Bronchial epithelial cell (primary cell): ENCODE measurements at regions not wholly inside any gene's neighbourhood (a gene's known extent, or its start where the extent isn't known, plus 50 kb on each side); places are given as distances from the start of the nearest gene placed in this dataset.

Experiments used
- DNase-seq: peaks from one replicate; pipeline ENCODE4 v3.0.0-alpha.2; 2010; ENCODE audit warnings: low read depth
- FAIRE-seq: peaks from 2 replicates; lab custom pipeline; 2011; peaks lifted over from hg19 to GRCh38; lab: Jason Lieb, UNC
- H3K27me3 ChIP-seq: 2 replicates; pipeline ENCODE4 v1.5.1; 2011; ENCODE audit warnings: low read length; ENCODE audit not compliant: control insufficient read depth, insufficient read depth
- H3K36me3 ChIP-seq: 2 replicates; pipeline ENCODE4 v1.5.1; 2011; ENCODE audit warnings: low read length; ENCODE audit not compliant: control insufficient read depth, insufficient read depth
- H3K4me3 ChIP-seq: 2 replicates; pipeline ENCODE4 v1.5.1; 2011; ENCODE audit warnings: mild to moderate bottlenecking, low read depth, low read length, control low read depth
- CTCF ChIP-seq: IDR thresholded peaks from 2 replicates; pipeline ENCODE4 v1.5.1; 2011; ENCODE audit warnings: mild to moderate bottlenecking, moderate library complexity, low read length, control low read depth, inconsistent platforms; ENCODE audit not compliant: insufficient read depth, severe bottlenecking

DNA sequence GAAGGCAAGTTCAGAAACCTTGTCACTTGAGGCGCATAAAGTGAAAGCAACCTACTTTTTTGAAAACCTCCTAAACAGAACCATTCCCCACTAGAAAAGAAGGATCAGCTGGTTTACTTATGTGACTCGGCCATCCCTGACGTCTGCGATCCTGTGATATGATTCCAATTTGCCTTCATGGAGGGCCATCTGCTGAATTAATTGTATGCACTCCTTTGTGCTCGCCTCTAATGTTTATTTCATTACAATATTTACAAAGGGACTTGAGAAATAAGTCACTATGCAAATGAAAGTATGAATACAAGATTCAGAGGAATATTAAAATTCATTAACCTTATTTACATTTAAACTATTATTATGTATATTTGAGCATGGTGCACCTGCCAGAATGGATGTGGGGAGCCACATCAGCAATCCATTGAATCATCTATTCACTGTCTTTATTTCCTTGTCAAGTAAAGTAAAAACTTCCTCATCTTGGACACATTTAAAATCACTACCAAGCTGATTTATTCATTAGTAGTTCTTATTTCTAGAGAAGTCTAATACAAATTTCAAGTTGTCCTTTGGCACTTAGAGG is 96.5 kb downstream of the RBM43 start:
- no peak for TF ChIP-seq CTCF
- H3K27me3 ChIP-seq, result no peaks in the 10 kb centered on the region
- H3K36me3 ChIP-seq, result no peaks in the 10 kb centered on the region
- DNase-seq (no peak), FAIRE-seq (no peak)
- H3K4me3 ChIP-seq, result no peak overlapping the region

DNA sequence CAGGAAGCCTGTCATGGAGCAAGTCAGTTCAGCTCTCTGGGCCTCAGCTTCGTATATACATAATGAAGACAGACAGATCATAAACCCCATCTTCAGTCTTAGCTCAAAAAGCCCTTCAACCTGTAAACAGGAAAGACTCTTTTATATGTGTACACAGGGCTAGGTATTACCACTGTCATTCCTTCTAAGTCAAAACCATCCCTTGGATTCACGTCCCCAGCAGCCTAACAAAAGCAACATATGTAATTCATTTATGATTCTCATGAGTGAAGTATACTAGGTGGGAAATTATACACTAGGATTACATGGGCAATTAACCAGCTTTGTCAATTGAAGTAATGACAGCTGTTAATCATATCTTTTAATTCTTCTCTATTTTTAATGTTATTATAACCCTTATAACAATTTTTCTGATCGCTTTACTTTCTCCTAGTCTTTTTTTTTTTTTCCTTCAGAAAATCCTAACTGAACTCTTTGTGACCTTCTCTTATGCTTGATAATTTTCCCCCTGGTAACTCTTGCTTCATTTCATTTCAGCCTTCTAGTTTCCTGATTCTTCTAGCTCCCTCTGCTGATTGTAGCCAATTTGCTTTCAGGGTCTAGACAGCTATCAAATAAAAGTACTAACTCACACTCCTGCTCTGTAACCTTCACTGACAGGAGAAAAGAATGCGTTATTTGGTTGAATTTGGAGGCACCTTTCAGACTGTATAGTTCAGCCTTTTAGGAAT is 99.7 kb downstream of the RBM43 start:
- Histone ChIP-seq H3K27me3 (no peaks in the 10 kb centered on the region), H3K36me3 (no peaks in the 10 kb centered on the region), H3K4me3 (no peak overlapping the region)
- DNase-seq, result peak; percentile 29
- TF ChIP-seq CTCF, result no peak
- FAIRE-seq, result no peak

GRCh38 chr2:151159109-151159662 is 102.5 kb downstream of the RBM43 start:
- Histone ChIP-seq H3K4me3 (no peak overlapping the region), H3K36me3 (no peaks in the 10 kb centered on the region), H3K27me3 (no peaks in the 10 kb centered on the region)
- no peak for FAIRE-seq
- TF ChIP-seq CTCF, result no peak
- no peak for DNase-seq

GRCh38 chr2:151157000-151157735 is 104.5 kb downstream of the RBM43 start:
- H3K27me3 ChIP-seq, result no peaks in the 10 kb centered on the region
- FAIRE-seq (no peak), DNase-seq (peak; percentile 28)
- no peak overlapping the region for H3K4me3 ChIP-seq
- H3K36me3 ChIP-seq, result no peaks in the 10 kb centered on the region
- no peak for TF ChIP-seq CTCF

GRCh38 chr2:151156431-151156830 is 105.2 kb downstream of the RBM43 start:
- no peak for DNase-seq
- TF ChIP-seq CTCF, result no peak
- H3K27me3 ChIP-seq, result no peaks in the 10 kb centered on the region
- no peak overlapping the region for H3K4me3 ChIP-seq
- FAIRE-seq, result peak; percentile 58
- no peaks in the 10 kb centered on the region for H3K36me3 ChIP-seq
